IPS DF 6.9 (cell line): ENCODE measurements at regions not wholly inside any gene's neighbourhood (a gene's known extent, or its start where the extent isn't known, plus 50 kb on each side); places are given as distances from the start of the nearest gene placed in this dataset.

ENCODE experiments used
- DNase-seq: peaks from one replicate; pipeline ENCODE4 v3.0.0-alpha.2; 2013; ENCODE audit warnings: low read depth, low spot score
- H3K27ac ChIP-seq: one replicate; pipeline ENCODE4 v1.5.1; 2013; ENCODE audit warnings: low read length, control low read depth
- H3K27me3 ChIP-seq: 2 replicates; pipeline ENCODE4 v1.6.1; 2013; ENCODE audit warnings: mild to moderate bottlenecking, low read length; ENCODE audit not compliant: control insufficient read depth, insufficient read depth
- H3K36me3 ChIP-seq: 2 replicates; pipeline ENCODE4 v1.6.1; 2013; ENCODE audit warnings: low read length; ENCODE audit not compliant: control insufficient read depth, insufficient read depth
- H3K4me1 ChIP-seq: 2 replicates; pipeline ENCODE4 v1.6.1; 2013; ENCODE audit warnings: low read length; ENCODE audit not compliant: control insufficient read depth, insufficient read depth
- H3K4me3 ChIP-seq: 2 replicates; pipeline ENCODE4 v1.5.1; 2013; ENCODE audit warnings: mild to moderate bottlenecking, low read length
- H3K9me3 ChIP-seq: 2 replicates; pipeline ENCODE4 v1.6.1; 2013; ENCODE audit warnings: low read length, inconsistent platforms; ENCODE audit not compliant: control insufficient read depth, insufficient read depth
- WGBS: extraction: QIAGEN DNeasy Blood & Tissue Kit; methylation state at CpG from one replicate; pipeline ENCODE4 v1.1.7; 2013; ENCODE audit warnings: mixed read lengths, missing lambda C conversion rate; ENCODE audit not compliant: insufficient read length, insufficient coverage; 5-methylcytosine and 5-hydroxymethylcytosine counted together

DNA sequence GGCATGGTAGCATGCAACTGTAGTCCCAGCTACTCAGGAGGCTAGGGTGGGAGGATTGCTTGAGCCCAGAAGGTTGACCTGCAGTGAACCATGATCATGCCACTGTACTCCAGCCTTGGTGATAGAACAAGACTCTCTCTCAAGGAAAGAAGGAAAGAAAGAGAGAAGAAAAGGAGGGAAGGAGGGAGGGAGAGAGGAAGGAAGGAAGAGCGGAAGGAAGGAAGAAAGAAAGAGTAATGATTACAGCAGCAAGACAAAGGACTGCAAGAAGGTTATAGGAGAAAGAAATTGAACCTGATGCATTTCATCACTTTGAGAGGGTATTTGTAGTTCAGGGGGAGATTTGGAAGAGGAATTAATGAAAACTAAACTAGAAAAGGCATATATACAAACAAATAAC, 155.7 kb downstream of the LACC1 start:
- no peak for DNase-seq
- Histone ChIP-seq H3K4me3 (no peak overlapping the region), H3K27me3 (no peaks in the 10 kb centered on the region), H3K27ac (no peak overlapping the region), H3K36me3 (no peaks in the 10 kb centered on the region), H3K9me3 (no peaks in the 10 kb centered on the region), H3K4me1 (no peaks in the 10 kb centered on the region; the same call in 1 of the 2 replicates)
- no CpG with 5 or more reads among the region's 1 CpG for WGBS

DNA sequence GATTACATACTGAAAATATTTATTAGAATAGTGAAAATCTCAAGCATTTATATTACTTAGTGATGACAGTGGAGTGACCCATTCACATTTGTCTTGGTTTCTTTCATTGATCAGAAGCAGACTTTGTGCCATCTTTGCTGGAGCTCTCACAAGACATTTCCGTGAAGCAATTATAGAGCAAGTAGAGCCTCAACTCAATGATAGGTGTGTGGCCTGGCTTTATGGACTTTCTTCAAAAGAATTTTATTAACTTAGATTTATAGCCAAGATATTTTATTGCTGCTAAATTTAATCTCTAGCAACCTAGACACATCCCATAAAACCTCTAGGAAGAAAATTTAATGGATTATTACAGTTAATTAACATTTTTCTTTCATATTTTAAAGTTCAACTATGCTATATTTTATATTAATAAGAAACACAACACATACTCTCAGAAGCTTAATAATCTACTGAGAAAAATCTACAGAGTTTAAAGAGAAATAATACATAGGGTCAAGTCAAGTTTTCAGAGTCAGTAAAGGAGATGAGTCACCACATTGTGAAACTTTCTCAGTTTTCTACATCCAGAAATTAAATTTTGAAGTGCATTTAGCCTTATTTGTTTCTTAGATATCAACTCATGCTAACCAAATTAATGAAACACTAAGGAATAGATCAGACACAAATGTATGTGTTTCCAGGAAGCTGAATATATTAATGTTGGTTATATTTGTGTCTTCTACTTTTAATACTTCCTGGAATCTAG, 160.5 kb downstream of the LACC1 start:
- no peaks in the 10 kb centered on the region for H3K36me3 ChIP-seq
- no CpG with 5 or more reads among the region's 1 CpG for WGBS
- H3K27ac ChIP-seq = no peak overlapping the region
- DNase-seq = no peak
- no peaks in the 10 kb centered on the region for H3K4me1 ChIP-seq
- no peaks in the 10 kb centered on the region for H3K9me3 ChIP-seq
- H3K4me3 ChIP-seq = no peak overlapping the region
- no peaks in the 10 kb centered on the region for H3K27me3 ChIP-seq

DNA sequence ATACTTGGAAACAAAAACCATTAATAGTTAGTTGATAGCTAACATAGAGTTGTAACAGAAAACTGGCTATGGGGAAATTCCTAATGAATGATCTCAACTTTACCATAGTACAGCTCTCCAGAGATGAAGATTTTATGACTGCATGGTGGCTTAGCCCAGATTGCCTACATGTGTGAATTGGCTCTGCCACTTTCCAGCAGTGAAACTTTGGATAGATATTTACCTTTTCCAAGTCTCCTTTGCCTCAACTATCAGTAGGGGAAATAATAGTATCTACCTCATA, 161.1 kb downstream of the LACC1 start:
- H3K27me3 ChIP-seq = no peaks in the 10 kb centered on the region
- H3K4me3 ChIP-seq = no peak overlapping the region
- no peaks in the 10 kb centered on the region for H3K4me1 ChIP-seq
- DNase-seq = no peak
- H3K36me3 ChIP-seq = no peaks in the 10 kb centered on the region
- H3K9me3 ChIP-seq = no peaks in the 10 kb centered on the region
- H3K27ac ChIP-seq = no peak overlapping the region

GRCh38 chr13:44044547-44045179, 165.0 kb downstream of the LACC1 start:
- H3K9me3 ChIP-seq = no peaks in the 10 kb centered on the region
- no CpG with 5 or more reads among the region's 6 CpGs for WGBS
- H3K4me3 ChIP-seq = no peak overlapping the region
- no peak for DNase-seq
- H3K4me1 ChIP-seq = no peaks in the 10 kb centered on the region
- no peaks in the 10 kb centered on the region for H3K36me3 ChIP-seq
- H3K27ac ChIP-seq = no peak overlapping the region
- H3K27me3 ChIP-seq = no peaks in the 10 kb centered on the region

- H3K27me3 ChIP-seq = no peaks in the 10 kb centered on the region
- no CpG with 5 or more reads among the region's 3 CpGs for WGBS
- H3K9me3 ChIP-seq = no peaks in the 10 kb centered on the region
- H3K36me3 ChIP-seq = no peaks in the 10 kb centered on the region
- H3K4me3 ChIP-seq = no peak overlapping the region
- H3K27ac ChIP-seq = no peak overlapping the region
- DNase-seq = no peak
- no peaks in the 10 kb centered on the region for H3K4me1 ChIP-seq
Measured at GRCh38 chr13:44045180-44045562, 165.5 kb downstream of the LACC1 start.

GRCh38 chr13:44046428-44046827, 166.7 kb downstream of the LACC1 start:
- no peaks in the 10 kb centered on the region for H3K4me1 ChIP-seq
- H3K36me3 ChIP-seq = no peaks in the 10 kb centered on the region
- H3K4me3 ChIP-seq = no peak overlapping the region
- no peaks in the 10 kb centered on the region for H3K27me3 ChIP-seq
- DNase-seq = no peak
- no peak overlapping the region for H3K27ac ChIP-seq
- no peaks in the 10 kb centered on the region for H3K9me3 ChIP-seq
- no CpG with 5 or more reads among the region's 5 CpGs for WGBS

DNA sequence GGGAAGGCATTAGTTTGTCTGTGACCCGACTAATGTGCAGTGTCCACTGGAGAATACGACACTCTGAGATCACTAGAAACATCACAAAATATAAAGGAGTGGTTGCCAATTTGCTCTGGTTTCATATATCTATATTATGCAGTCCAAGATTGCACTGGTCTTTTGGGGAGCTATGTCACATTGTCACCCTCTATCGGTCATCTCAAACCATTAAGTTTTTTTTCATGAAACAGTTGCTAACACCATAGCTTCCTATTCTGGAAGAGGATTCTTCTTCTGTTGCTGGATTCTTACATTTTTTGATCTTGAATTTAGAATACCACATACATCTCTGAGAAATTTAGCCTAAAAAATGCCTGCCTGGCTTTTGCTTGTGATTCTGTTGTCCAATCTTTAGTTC, 168.6 kb downstream of the LACC1 start:
- Histone ChIP-seq H3K4me3 (no peak overlapping the region), H3K4me1 (peaks cover 3% of the 10 kb centered on the region; the same call in 1 of the 2 replicates), H3K9me3 (no peaks in the 10 kb centered on the region), H3K27me3 (no peaks in the 10 kb centered on the region), H3K36me3 (no peaks in the 10 kb centered on the region), H3K27ac (no peak overlapping the region)
- no CpG with 5 or more reads among the region's 3 CpGs for WGBS
- no peak for DNase-seq

DNA sequence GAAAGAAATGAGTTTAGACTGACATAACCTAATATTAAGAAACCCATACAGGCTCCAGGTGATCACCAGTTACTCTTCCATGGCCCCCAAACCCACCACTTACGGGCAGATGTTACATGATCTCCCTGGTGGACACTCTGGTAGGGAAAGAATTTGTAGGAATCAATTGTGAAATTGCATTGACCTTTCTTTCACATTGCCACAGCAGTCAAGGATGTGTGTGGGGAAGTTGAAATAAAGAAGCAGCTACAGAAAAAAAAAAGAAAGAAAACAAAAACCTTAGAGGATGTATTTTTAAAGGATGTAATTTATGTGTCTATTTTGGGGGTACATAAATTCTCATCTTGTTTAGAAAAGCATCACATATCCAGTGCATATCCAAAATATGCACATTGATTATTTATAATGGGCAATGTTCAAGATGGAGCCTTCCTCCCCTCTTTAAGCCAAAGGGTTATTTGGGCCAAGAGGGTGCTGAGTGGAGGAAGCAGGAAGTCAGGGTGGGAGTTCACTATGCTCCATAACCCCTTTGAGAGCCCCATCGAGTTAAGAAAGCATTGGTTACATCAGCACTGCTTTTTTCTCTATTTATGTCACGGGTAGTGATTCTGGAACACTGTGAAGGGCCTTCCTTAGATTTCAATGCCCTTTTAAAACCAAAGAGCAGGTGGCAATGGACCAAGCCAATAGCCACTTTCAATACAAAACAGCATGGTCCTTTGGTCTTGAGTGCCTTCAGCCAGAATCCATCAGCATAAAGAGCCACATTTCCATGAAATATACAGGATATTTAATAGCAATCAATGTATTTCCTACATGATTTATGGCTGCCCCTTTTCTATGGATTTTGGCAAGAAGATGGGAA, 169.6 kb downstream of the LACC1 start:
- H3K4me1 ChIP-seq = peaks cover 6% of the 10 kb centered on the region; the same call in 1 of the 2 replicates
- H3K9me3 ChIP-seq = no peaks in the 10 kb centered on the region
- no peak overlapping the region for H3K4me3 ChIP-seq
- H3K27me3 ChIP-seq = no peaks in the 10 kb centered on the region
- H3K27ac ChIP-seq = no peak overlapping the region
- WGBS = no CpG with 5 or more reads among the region's 3 CpGs
- DNase-seq = no peak
- H3K36me3 ChIP-seq = no peaks in the 10 kb centered on the region

DNA sequence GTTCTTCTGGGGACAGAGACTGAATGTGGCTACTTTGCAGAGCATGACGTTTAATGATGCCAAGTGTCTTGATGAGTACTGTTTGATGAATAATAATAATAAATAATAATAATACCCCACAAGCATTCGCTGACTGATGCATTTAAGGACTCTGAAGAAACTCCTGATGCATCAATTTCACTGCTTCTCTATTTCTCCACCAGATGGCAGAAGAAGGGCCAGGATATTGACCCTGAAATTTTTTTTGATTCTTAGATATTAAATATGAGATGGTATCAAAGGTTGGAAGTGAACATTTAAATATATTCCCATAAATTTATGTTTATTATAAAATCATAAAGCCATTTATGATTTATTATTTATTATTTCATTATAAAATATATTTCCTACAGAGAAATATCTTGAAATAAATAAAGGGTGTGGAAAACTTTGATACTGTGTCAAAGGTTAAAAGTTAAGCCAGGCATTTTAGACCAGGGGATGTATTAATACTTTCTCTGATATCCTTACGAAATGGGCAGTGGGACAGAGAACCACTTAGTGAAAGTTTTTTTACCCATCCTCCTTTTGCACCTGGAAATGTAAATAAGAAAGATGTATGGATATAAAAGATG, 170.9 kb downstream of the LACC1 start:
- Histone ChIP-seq H3K4me3 (no peak overlapping the region), H3K4me1 (peaks cover 6% of the 10 kb centered on the region; the same call in 1 of the 2 replicates), H3K27ac (no peak overlapping the region), H3K27me3 (no peaks in the 10 kb centered on the region), H3K36me3 (no peaks in the 10 kb centered on the region), H3K9me3 (no peaks in the 10 kb centered on the region)
- DNase-seq = no peak
- WGBS = no CpG with 5 or more reads among the region's 3 CpGs

DNA sequence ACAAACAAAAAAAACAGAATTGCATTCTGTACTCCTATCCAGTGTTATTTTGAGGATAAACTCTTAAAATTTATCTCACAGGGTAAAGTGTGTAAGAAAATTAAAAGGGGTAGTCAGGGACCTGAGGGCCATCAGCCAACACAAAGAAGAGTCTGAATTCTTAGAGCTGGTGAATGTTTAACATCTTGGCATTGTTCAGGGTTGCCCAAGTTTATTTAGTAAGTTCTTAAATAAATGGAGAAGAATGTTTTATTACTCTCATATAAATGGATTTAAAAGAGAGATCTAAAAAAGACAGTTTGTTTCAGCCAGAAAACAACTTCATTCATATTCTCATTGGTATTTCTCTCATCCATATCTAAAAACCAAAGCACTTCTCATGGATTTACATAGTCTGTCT, 171.7 kb downstream of the LACC1 start:
- Histone ChIP-seq H3K36me3 (no peaks in the 10 kb centered on the region), H3K27ac (no peak overlapping the region), H3K4me1 (peaks cover 6% of the 10 kb centered on the region; the same call in 1 of the 2 replicates), H3K4me3 (no peak overlapping the region), H3K27me3 (no peaks in the 10 kb centered on the region), H3K9me3 (no peaks in the 10 kb centered on the region)
- DNase-seq = no peak
